ENCODE measurements at regions not wholly inside any gene's neighbourhood (a gene's known extent, or its start where the extent isn't known, plus 50 kb on each side); places are given as distances from the start of the nearest gene placed in this dataset.

- Histone ChIP-seq H3K4me2 (ENCODE audit: extremely low read depth, insufficient read depth, low read length) (no peak overlapping the region), H2AFZ (ENCODE audit: low read length) (no peak overlapping the region), H3K9me3 (ENCODE audit: control insufficient read depth, insufficient read depth, low read depth, low read length) (no peaks in the 10 kb centered on the region), H4K20me1 (ENCODE audit: control insufficient read depth, extremely low read depth, insufficient read depth, low read length) (no peaks in the 10 kb centered on the region), H3K4me3 (replicated peaks in 1 of 4; ENCODE audit: control extremely low read depth in 1 of 4, insufficient read depth in 1 of 4, low read depth in 3 of 4, low read length in 4 of 4) (no peak overlapping the region), H3K4me1 (ENCODE audit: control insufficient read depth, extremely low read depth, insufficient read depth, low read length) (no peaks in the 10 kb centered on the region), H3K27me3 (ENCODE audit: control insufficient read depth, insufficient read depth, low read length) (no peaks in the 10 kb centered on the region), H3K27ac (ENCODE audit: insufficient read depth, low read length) (no peak overlapping the region), H3K36me3 (ENCODE audit: control insufficient read depth, insufficient read depth, low read length) (no peaks in the 10 kb centered on the region), H3K79me2 (ENCODE audit: control insufficient read depth, insufficient read depth, low read length) (no peaks in the 10 kb centered on the region), H3K9ac (ENCODE audit: insufficient read depth, low read length) (no peak overlapping the region)
- TF ChIP-seq CTCF (conservative IDR thresholded peaks at IDR 0.05 in 1 of 2, IDR thresholded peaks at IDR 0.05 in 1 of 2; ENCODE audit: low read depth in 1 of 2, low read length in 2 of 2) (no peak), EZH2 (IDR thresholded peaks at IDR 0.05; ENCODE audit: low read length, missing control alignments) (no peak)
- DNase-seq (ENCODE audit: low read depth in 2 of 2) = no peak
Measured at GRCh38 chr1:5751833-5752745, 240.1 kb downstream of the NPHP4 start.

DNA sequence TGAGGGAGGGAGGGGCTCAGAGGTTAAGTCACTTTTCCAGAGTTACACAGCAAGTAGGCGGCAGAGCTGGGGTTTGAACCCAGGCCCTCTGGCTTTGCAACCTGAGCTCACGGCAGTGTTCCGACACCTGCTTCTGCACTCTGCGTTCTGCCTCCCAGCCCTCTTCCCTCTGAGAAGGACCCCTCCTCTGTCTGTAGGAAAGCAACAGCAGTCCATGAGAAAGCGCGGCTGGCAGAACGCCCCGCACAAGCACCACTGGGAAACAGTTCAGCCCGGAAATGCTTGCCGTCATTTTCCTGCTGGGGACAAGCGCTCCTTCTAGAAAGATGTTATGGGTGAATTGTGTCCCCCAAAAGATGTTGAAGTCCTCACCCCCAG lies 241.1 kb downstream of the NPHP4 start:
- H3K79me2 ChIP-seq (ENCODE audit: control insufficient read depth, insufficient read depth, low read length) = no peaks in the 10 kb centered on the region
- H3K27me3 ChIP-seq (ENCODE audit: control insufficient read depth, insufficient read depth, low read length) = no peaks in the 10 kb centered on the region
- H3K27ac ChIP-seq (ENCODE audit: insufficient read depth, low read length) = no peak overlapping the region
- H3K4me1 ChIP-seq (ENCODE audit: control insufficient read depth, extremely low read depth, insufficient read depth, low read length) = no peaks in the 10 kb centered on the region
- no peak overlapping the region for H3K4me3 ChIP-seq (replicated peaks in 1 of 4; ENCODE audit: control extremely low read depth in 1 of 4, insufficient read depth in 1 of 4, low read depth in 3 of 4, low read length in 4 of 4)
- H3K36me3 ChIP-seq (ENCODE audit: control insufficient read depth, insufficient read depth, low read length) = no peaks in the 10 kb centered on the region
- no peak overlapping the region for H2AFZ ChIP-seq (ENCODE audit: low read length)
- no peak overlapping the region for H3K9ac ChIP-seq (ENCODE audit: insufficient read depth, low read length)
- H3K9me3 ChIP-seq (ENCODE audit: control insufficient read depth, insufficient read depth, low read depth, low read length) = no peaks in the 10 kb centered on the region
- no peaks in the 10 kb centered on the region for H4K20me1 ChIP-seq (ENCODE audit: control insufficient read depth, extremely low read depth, insufficient read depth, low read length)
- DNase-seq (ENCODE audit: low read depth in 2 of 2) = no peak
- TF ChIP-seq CTCF (conservative IDR thresholded peaks at IDR 0.05 in 1 of 2, IDR thresholded peaks at IDR 0.05 in 1 of 2; ENCODE audit: low read depth in 1 of 2, low read length in 2 of 2) (no peak), EZH2 (IDR thresholded peaks at IDR 0.05; ENCODE audit: low read length, missing control alignments) (no peak)
- H3K4me2 ChIP-seq (ENCODE audit: extremely low read depth, insufficient read depth, low read length) = no peak overlapping the region

- no peak overlapping the region for H3K27ac ChIP-seq (ENCODE audit: insufficient read depth, low read length)
- H3K9me3 ChIP-seq (ENCODE audit: control insufficient read depth, insufficient read depth, low read depth, low read length) = no peaks in the 10 kb centered on the region
- no peaks in the 10 kb centered on the region for H4K20me1 ChIP-seq (ENCODE audit: control insufficient read depth, extremely low read depth, insufficient read depth, low read length)
- H3K36me3 ChIP-seq (ENCODE audit: control insufficient read depth, insufficient read depth, low read length) = no peaks in the 10 kb centered on the region
- H3K9ac ChIP-seq (ENCODE audit: insufficient read depth, low read length) = no peak overlapping the region
- no peaks in the 10 kb centered on the region for H3K4me1 ChIP-seq (ENCODE audit: control insufficient read depth, extremely low read depth, insufficient read depth, low read length)
- H3K4me3 ChIP-seq (replicated peaks in 1 of 4; ENCODE audit: control extremely low read depth in 1 of 4, insufficient read depth in 1 of 4, low read depth in 3 of 4, low read length in 4 of 4) = no peak overlapping the region
- H3K27me3 ChIP-seq (ENCODE audit: control insufficient read depth, insufficient read depth, low read length) = no peaks in the 10 kb centered on the region
- DNase-seq (ENCODE audit: low read depth in 2 of 2) = no peak
- no peak overlapping the region for H2AFZ ChIP-seq (ENCODE audit: low read length)
- H3K79me2 ChIP-seq (ENCODE audit: control insufficient read depth, insufficient read depth, low read length) = no peaks in the 10 kb centered on the region
- TF ChIP-seq CTCF (conservative IDR thresholded peaks at IDR 0.05 in 1 of 2, IDR thresholded peaks at IDR 0.05 in 1 of 2; ENCODE audit: low read depth in 1 of 2, low read length in 2 of 2) = no peak
- no peak for TF ChIP-seq EZH2 (IDR thresholded peaks at IDR 0.05; ENCODE audit: low read length, missing control alignments)
- no peak overlapping the region for H3K4me2 ChIP-seq (ENCODE audit: extremely low read depth, insufficient read depth, low read length)
Measured at GRCh38 chr1:5750186-5751162, 241.8 kb downstream of the NPHP4 start.

All from fibroblast of lung (primary cell).